Activated CD8-positive, alpha-beta T cell treated with anti-CD3 and anti-CD28 coated beads for 36 hours (primary cell): ENCODE measurements at regions not wholly inside any gene's neighbourhood (a gene's known extent, or its start where the extent isn't known, plus 50 kb on each side); places are given as distances from the start of the nearest gene placed in this dataset.

Experiments
- ATAC-seq: fragments of 200-7000 bp; cut with Tn5 transposase; one replicate; pipeline ENCODE4 v1.10.0; 2021; ENCODE audit warnings: mild to moderate bottlenecking, moderate library complexity
- CTCF ChIA-PET: fragments of 350-600 bp; sonication (Branson Sonifier 250); formaldehyde crosslinking; loops from one replicate; lab custom pipeline; 2021; ENCODE audit warnings: antibody characterized with exemption; lab: Charles Lee
- POLR2A ChIA-PET: fragments of 350-600 bp; sonication (Branson Sonifier 250); formaldehyde crosslinking; loops from one replicate; lab custom pipeline; 2021; ENCODE audit warnings: antibody characterized with exemption; lab: Charles Lee
- DNase-seq: peaks from one replicate; pipeline ENCODE4 v3.0.0-alpha.2; 2020
- H3K27ac Mint-ChIP-seq: one replicate; pipeline ENCODE4 v1.8.0; 2021; ENCODE audit warnings: mild to moderate bottlenecking, mixed read lengths
- H3K27me3 Mint-ChIP-seq: one replicate; pipeline ENCODE4 v1.8.0; 2021; ENCODE audit warnings: mixed read lengths
- H3K36me3 Mint-ChIP-seq: one replicate; pipeline ENCODE4 v1.8.0; 2021; ENCODE audit warnings: low read depth, mixed read lengths
- H3K4me1 Mint-ChIP-seq: one replicate; pipeline ENCODE4 v1.8.0; 2021; ENCODE audit warnings: low read depth, mixed read lengths
- H3K4me3 Mint-ChIP-seq: one replicate; pipeline ENCODE4 v1.8.0; 2021; ENCODE audit warnings: mild to moderate bottlenecking, moderate library complexity, mixed read lengths
- H3K9me3 Mint-ChIP-seq: one replicate; pipeline ENCODE4 v1.8.0; 2021; ENCODE audit warnings: mixed read lengths
- CTCF ChIP-seq: fragments of 200-600 bp; IDR thresholded peaks from one replicate; pipeline ENCODE4 v1.8.0; 2022; ENCODE audit warnings: antibody characterized with exemption, mild to moderate bottlenecking
- intact Hi-C: fragments of 100-400 bp; cut with micrococcal nuclease; formaldehyde crosslinking; loops from one replicate; pipeline ENCODE4 v1.10.0; 2022

GRCh38 chr16:52095471-52095870 is 451.5 kb downstream of the TOX3 start:
- no peak overlapping the region for H3K4me3 Mint-ChIP-seq
- POLR2A ChIA-PET: no interaction called here
- no peak for DNase-seq
- no peak for TF ChIP-seq CTCF
- no peaks in the 10 kb centered on the region for H3K27me3 Mint-ChIP-seq
- intact Hi-C loops: no loop called here
- ATAC-seq: no peak
- CTCF ChIA-PET: no interaction called here
- H3K27ac Mint-ChIP-seq: no peak overlapping the region
- H3K9me3 Mint-ChIP-seq: peaks cover 1% of the 10 kb centered on the region
- no peaks in the 10 kb centered on the region for H3K4me1 Mint-ChIP-seq
- H3K36me3 Mint-ChIP-seq: no peaks in the 10 kb centered on the region

GRCh38 chr16:52092126-52092525 is 454.8 kb downstream of the TOX3 start:
- intact Hi-C loops: no loop called here
- ATAC-seq (no peak), DNase-seq (no peak)
- H3K36me3 Mint-ChIP-seq: no peaks in the 10 kb centered on the region
- peaks cover 1% of the 10 kb centered on the region for H3K9me3 Mint-ChIP-seq
- POLR2A ChIA-PET: no interaction called here
- no peak overlapping the region for H3K4me3 Mint-ChIP-seq
- TF ChIP-seq CTCF: no peak
- no peaks in the 10 kb centered on the region for H3K27me3 Mint-ChIP-seq
- CTCF ChIA-PET: no interaction called here
- H3K27ac Mint-ChIP-seq: no peak overlapping the region
- H3K4me1 Mint-ChIP-seq: no peaks in the 10 kb centered on the region

GRCh38 chr16:52090080-52090479 is 456.9 kb downstream of the TOX3 start:
- H3K4me3 Mint-ChIP-seq: no peak overlapping the region
- DNase-seq (no peak), ATAC-seq (no peak)
- TF ChIP-seq CTCF: no peak
- H3K27me3 Mint-ChIP-seq: no peaks in the 10 kb centered on the region
- H3K36me3 Mint-ChIP-seq: no peaks in the 10 kb centered on the region
- H3K4me1 Mint-ChIP-seq: no peaks in the 10 kb centered on the region
- H3K9me3 Mint-ChIP-seq: peaks cover 1% of the 10 kb centered on the region
- ChIA-PET POLR2A (no interaction called here), CTCF (no interaction called here)
- intact Hi-C loops: no loop called here
- H3K27ac Mint-ChIP-seq: no peak overlapping the region

GRCh38 chr16:52089476-52089875 is 457.5 kb downstream of the TOX3 start:
- DNase-seq: no peak
- intact Hi-C loops: no loop called here
- ATAC-seq: no peak
- Mint-ChIP-seq H3K36me3 (no peaks in the 10 kb centered on the region), H3K9me3 (no peaks in the 10 kb centered on the region), H3K27ac (no peak overlapping the region), H3K4me3 (no peak overlapping the region), H3K27me3 (no peaks in the 10 kb centered on the region), H3K4me1 (no peaks in the 10 kb centered on the region)
- TF ChIP-seq CTCF: no peak
- ChIA-PET CTCF (no interaction called here), POLR2A (no interaction called here)

- H3K4me3 Mint-ChIP-seq: no peak overlapping the region
- H3K27me3 Mint-ChIP-seq: no peaks in the 10 kb centered on the region
- no peak overlapping the region for H3K27ac Mint-ChIP-seq
- CTCF ChIA-PET: no interaction called here
- no peak for ATAC-seq
- intact Hi-C loops: no loop called here
- H3K36me3 Mint-ChIP-seq: no peaks in the 10 kb centered on the region
- POLR2A ChIA-PET: no interaction called here
- no peak for TF ChIP-seq CTCF
- H3K9me3 Mint-ChIP-seq: no peaks in the 10 kb centered on the region
- no peak for DNase-seq
- H3K4me1 Mint-ChIP-seq: no peaks in the 10 kb centered on the region
These were observed 460.0 kb downstream of the TOX3 start for GRCh38 chr16:52086901-52087300.
